GM12874 (cell line): ENCODE measurements at regions not wholly inside any gene's neighbourhood (a gene's known extent, or its start where the extent isn't known, plus 50 kb on each side); places are given as distances from the start of the nearest gene placed in this dataset.

Experiments used
- TF ChIP-seq, protein P1 (sequence below): IDR thresholded peaks from 2 replicates; pipeline ENCODE4 v1.5.1; 2011; ENCODE audit warnings: low read depth, mild to moderate bottlenecking, control low read depth, low read length, moderate library complexity; ENCODE audit not compliant: insufficient read depth

DNA sequence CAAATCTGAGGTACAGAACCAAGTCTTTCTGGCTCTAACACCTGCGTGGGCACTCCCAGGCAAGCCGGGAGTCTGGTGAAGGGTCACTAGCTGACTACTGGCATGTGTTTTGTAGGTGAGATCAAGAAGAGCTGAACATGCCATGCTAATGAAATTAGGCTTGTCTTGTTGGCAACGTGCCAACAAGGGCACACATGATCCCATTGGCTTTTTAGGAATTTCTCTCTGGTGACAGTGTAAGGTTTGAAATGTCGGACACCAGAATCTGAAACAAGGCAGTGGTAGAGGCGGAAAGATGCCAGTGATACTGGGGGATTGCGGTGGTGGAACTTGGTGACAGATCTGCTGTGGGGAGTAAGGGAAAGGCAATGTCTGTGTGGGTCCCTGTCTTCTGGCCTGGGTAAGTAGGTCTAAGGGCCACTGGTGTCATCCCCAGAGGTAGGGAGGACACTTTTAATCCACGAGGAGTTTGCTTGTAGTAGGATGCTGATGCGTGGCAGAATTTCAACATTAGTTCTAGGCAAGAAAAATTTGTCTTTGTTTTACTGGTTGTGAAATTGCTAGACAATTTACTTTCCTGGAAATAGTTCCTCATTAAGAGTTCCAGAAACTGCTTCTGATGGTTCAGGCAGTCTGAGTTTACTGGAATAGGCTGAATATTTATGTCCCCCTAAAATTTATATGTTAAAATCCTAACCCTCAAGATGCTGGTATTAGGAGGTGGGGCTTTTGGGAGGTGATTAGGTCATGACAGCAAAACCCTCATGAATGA, 52.6 kb upstream of the ACMSD start:
- TF ChIP-seq, protein P1, sequence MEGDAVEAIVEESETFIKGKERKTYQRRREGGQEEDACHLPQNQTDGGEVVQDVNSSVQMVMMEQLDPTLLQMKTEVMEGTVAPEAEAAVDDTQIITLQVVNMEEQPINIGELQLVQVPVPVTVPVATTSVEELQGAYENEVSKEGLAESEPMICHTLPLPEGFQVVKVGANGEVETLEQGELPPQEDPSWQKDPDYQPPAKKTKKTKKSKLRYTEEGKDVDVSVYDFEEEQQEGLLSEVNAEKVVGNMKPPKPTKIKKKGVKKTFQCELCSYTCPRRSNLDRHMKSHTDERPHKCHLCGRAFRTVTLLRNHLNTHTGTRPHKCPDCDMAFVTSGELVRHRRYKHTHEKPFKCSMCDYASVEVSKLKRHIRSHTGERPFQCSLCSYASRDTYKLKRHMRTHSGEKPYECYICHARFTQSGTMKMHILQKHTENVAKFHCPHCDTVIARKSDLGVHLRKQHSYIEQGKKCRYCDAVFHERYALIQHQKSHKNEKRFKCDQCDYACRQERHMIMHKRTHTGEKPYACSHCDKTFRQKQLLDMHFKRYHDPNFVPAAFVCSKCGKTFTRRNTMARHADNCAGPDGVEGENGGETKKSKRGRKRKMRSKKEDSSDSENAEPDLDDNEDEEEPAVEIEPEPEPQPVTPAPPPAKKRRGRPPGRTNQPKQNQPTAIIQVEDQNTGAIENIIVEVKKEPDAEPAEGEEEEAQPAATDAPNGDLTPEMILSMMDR, result no peak

- TF ChIP-seq, protein P1, result no peak
Measured at GRCh38 chr2:134788417-134788816, 50.0 kb upstream of the ACMSD start.
